ENCODE measurements at regions not wholly inside any gene's neighbourhood (a gene's known extent, or its start where the extent isn't known, plus 50 kb on each side); places are given as distances from the start of the nearest gene placed in this dataset.
A peak's percentile ranks its signal among the peaks of the same experiment; 100 is the strongest.

GRCh38 chrY:12244146-12244545, 456.9 kb upstream of the USP9Y start:
- H3K4me1 ChIP-seq = no peaks in the 10 kb centered on the region
- no peak for DNase-seq
- H3K9me3 ChIP-seq = no peaks in the 10 kb centered on the region
- no peaks in the 10 kb centered on the region for H3K27me3 ChIP-seq
- no peak overlapping the region for H3K4me3 ChIP-seq
- intact Hi-C loops (cut with DNase I) = no loop called here
- H3K27ac ChIP-seq = no peak overlapping the region
- no peak for TF ChIP-seq CTCF (IDR thresholded peaks at IDR 0.05)
- TF ChIP-seq POLR2A (IDR thresholded peaks at IDR 0.05) = no peak
- 60% methylated on average over 1 of the region's 1 CpG; no CpG with 5 or more reads in 1 of the 2 donors for WGBS, 2 donors
- no peaks in the 10 kb centered on the region for H3K36me3 ChIP-seq

GRCh38 chrY:12253756-12254155, 447.3 kb upstream of the USP9Y start:
- no peaks in the 10 kb centered on the region for H3K36me3 ChIP-seq
- H3K9me3 ChIP-seq = no peaks in the 10 kb centered on the region
- no peak for DNase-seq
- no peaks in the 10 kb centered on the region for H3K4me1 ChIP-seq
- WGBS, 2 donors = 78% methylated on average over 7 of the region's 11 CpGs; no CpG with 5 or more reads in 1 of the 2 donors
- H3K4me3 ChIP-seq = no peak overlapping the region
- no peaks in the 10 kb centered on the region for H3K27me3 ChIP-seq
- intact Hi-C loops (cut with DNase I) = no loop called here
- TF ChIP-seq CTCF (IDR thresholded peaks at IDR 0.05) (no peak), POLR2A (IDR thresholded peaks at IDR 0.05) (no peak)
- H3K27ac ChIP-seq = no peak overlapping the region

GRCh38 chrY:12271162-12271561, 429.9 kb upstream of the USP9Y start:
- WGBS, 2 donors = 36% methylated on average over 4 of the region's 4 CpGs; no CpG with 5 or more reads in 1 of the 2 donors
- intact Hi-C loops (cut with DNase I) = no loop called here
- Histone ChIP-seq H3K36me3 (no peaks in the 10 kb centered on the region), H3K4me1 (peaks cover 0 to 6% (median 0%) of the 10 kb centered on the region in 3 donors), H3K27ac (peak overlapping the region in 1 of 4 donors; percentile 5), H3K27me3 (no peaks in the 10 kb centered on the region), H3K4me3 (no peak overlapping the region), H3K9me3 (no peaks in the 10 kb centered on the region)
- no peak for DNase-seq
- TF ChIP-seq CTCF (IDR thresholded peaks at IDR 0.05) (no peak), POLR2A (IDR thresholded peaks at IDR 0.05) (no peak)

- Histone ChIP-seq H3K36me3 (no peaks in the 10 kb centered on the region), H3K27ac (peak overlapping the region in 2 of 4 donors; percentile 24 to 36), H3K27me3 (no peaks in the 10 kb centered on the region), H3K4me3 (no peak overlapping the region), H3K9me3 (no peaks in the 10 kb centered on the region), H3K4me1 (peaks cover 0 to 33% (median 0%) of the 10 kb centered on the region in 3 donors)
- TF ChIP-seq CTCF (IDR thresholded peaks at IDR 0.05) = no peak
- no peak for TF ChIP-seq POLR2A (IDR thresholded peaks at IDR 0.05)
- intact Hi-C loops (cut with DNase I) = no loop called here
- WGBS, 2 donors = 20% methylated on average over 1 of the region's 5 CpGs; no CpG with 5 or more reads in 1 of the 2 donors
- DNase-seq = no peak
Measured at GRCh38 chrY:12285608-12286007, 415.4 kb upstream of the USP9Y start.

GRCh38 chrY:12288919-12289318, 412.1 kb upstream of the USP9Y start:
- intact Hi-C loops (cut with DNase I) = no loop called here
- WGBS, 2 donors = 41% methylated on average over 3 of the region's 3 CpGs; no CpG with 5 or more reads in 1 of the 2 donors
- Histone ChIP-seq H3K27me3 (no peaks in the 10 kb centered on the region), H3K27ac (no peak overlapping the region), H3K4me1 (peaks cover 0 to 33% (median 0%) of the 10 kb centered on the region in 3 donors), H3K36me3 (no peaks in the 10 kb centered on the region), H3K9me3 (no peaks in the 10 kb centered on the region), H3K4me3 (no peak overlapping the region)
- no peak for DNase-seq
- TF ChIP-seq POLR2A (IDR thresholded peaks at IDR 0.05) (no peak), CTCF (IDR thresholded peaks at IDR 0.05) (no peak)
